ENCODE measurements at regions not wholly inside any gene's neighbourhood (a gene's known extent, or its start where the extent isn't known, plus 50 kb on each side); places are given as distances from the start of the nearest gene placed in this dataset.

- no peaks in the 10 kb centered on the region for H3K27me3 ChIP-seq (ENCODE audit: low read length)
- H3K9me2 ChIP-seq (replicated peaks; ENCODE audit: insufficient read depth, low read length) = no peaks in the 10 kb centered on the region
- H3K9ac ChIP-seq (ENCODE audit: low read length) = peak overlapping the region; percentile 50
- no peaks in the 10 kb centered on the region for H3K79me2 ChIP-seq (ENCODE audit: insufficient read depth, low read length)
- peak overlapping the region; percentile 40 for H3K4me3 ChIP-seq (ENCODE audit: insufficient read depth, low read length, poor library complexity, severe bottlenecking)
- H3K36me3 ChIP-seq (ENCODE audit: low read length) = no peaks in the 10 kb centered on the region
- peaks cover 53% of the 10 kb centered on the region for H3F3A ChIP-seq (ENCODE audit: insufficient read depth)
- H3K27ac ChIP-seq (ENCODE audit: low read depth, low read length) = peak overlapping the region; percentile 82
- H3K9me3 ChIP-seq (ENCODE audit: insufficient read depth, low read length) = no peaks in the 10 kb centered on the region
- TF ChIP-seq CTCF (IDR thresholded peaks at IDR 0.05; ENCODE audit: insufficient read depth, low read length, poor library complexity, severe bottlenecking) (no peak), EZH2phosphoT487 (conservative IDR thresholded peaks at IDR 0.05; ENCODE audit: low read length) (no peak)
- H2AFZ ChIP-seq (ENCODE audit: low read depth, low read length, severe bottlenecking) = peak overlapping the region; percentile 60
- H3K4me2 ChIP-seq (ENCODE audit: low read depth, low read length, poor library complexity, severe bottlenecking) = peak overlapping the region; percentile 68
- no peaks in the 10 kb centered on the region for H4K20me1 ChIP-seq (ENCODE audit: low read depth, low read length)
These were observed 70.1 kb upstream of the ENPP6 start for GRCh38 chr4:184287697-184288255.

GRCh38 chr4:184286358-184286757, 68.7 kb upstream of the ENPP6 start:
- H3K9ac ChIP-seq (ENCODE audit: low read length) = no peak overlapping the region
- H2AFZ ChIP-seq (ENCODE audit: low read depth, low read length, severe bottlenecking) = no peak overlapping the region

GRCh38 chr4:184284742-184285141, 67.1 kb upstream of the ENPP6 start:
- Histone ChIP-seq H4K20me1 (ENCODE audit: low read depth, low read length) (no peaks in the 10 kb centered on the region), H3K9me3 (ENCODE audit: insufficient read depth, low read length) (no peaks in the 10 kb centered on the region), H2AFZ (ENCODE audit: low read depth, low read length, severe bottlenecking) (no peak overlapping the region), H3K27ac (ENCODE audit: low read depth, low read length) (peak overlapping the region; percentile 97), H3K79me2 (ENCODE audit: insufficient read depth, low read length) (no peaks in the 10 kb centered on the region), H3K36me3 (ENCODE audit: low read length) (no peaks in the 10 kb centered on the region), H3K9ac (ENCODE audit: low read length) (peak overlapping the region; percentile 59), H3K27me3 (ENCODE audit: low read length) (no peaks in the 10 kb centered on the region), H3K4me3 (ENCODE audit: insufficient read depth, low read length, poor library complexity, severe bottlenecking) (peak overlapping the region; percentile 22), H3F3A (ENCODE audit: insufficient read depth) (peaks cover 69% of the 10 kb centered on the region), H3K4me2 (ENCODE audit: low read depth, low read length, poor library complexity, severe bottlenecking) (peak overlapping the region; percentile 75), H3K9me2 (replicated peaks; ENCODE audit: insufficient read depth, low read length) (no peaks in the 10 kb centered on the region)
- TF ChIP-seq CTCF (IDR thresholded peaks at IDR 0.05; ENCODE audit: insufficient read depth, low read length, poor library complexity, severe bottlenecking) (no peak), EZH2phosphoT487 (conservative IDR thresholded peaks at IDR 0.05; ENCODE audit: low read length) (no peak)

More at GRCh38 chr4:184286358-184286757, 68.7 kb upstream of the ENPP6 start:
- Histone ChIP-seq H3K9me2 (replicated peaks; ENCODE audit: insufficient read depth, low read length) (no peaks in the 10 kb centered on the region), H3K27me3 (ENCODE audit: low read length) (no peaks in the 10 kb centered on the region), H3K36me3 (ENCODE audit: low read length) (no peaks in the 10 kb centered on the region), H3K79me2 (ENCODE audit: insufficient read depth, low read length) (no peaks in the 10 kb centered on the region), H3K9me3 (ENCODE audit: insufficient read depth, low read length) (no peaks in the 10 kb centered on the region), H3K4me2 (ENCODE audit: low read depth, low read length, poor library complexity, severe bottlenecking) (no peak overlapping the region), H3K4me3 (ENCODE audit: insufficient read depth, low read length, poor library complexity, severe bottlenecking) (no peak overlapping the region), H4K20me1 (ENCODE audit: low read depth, low read length) (no peaks in the 10 kb centered on the region), H3F3A (ENCODE audit: insufficient read depth) (peaks cover 65% of the 10 kb centered on the region), H3K27ac (ENCODE audit: low read depth, low read length) (peak overlapping the region; percentile 97; the same call in 1 of the 2 replicates)
- TF ChIP-seq EZH2phosphoT487 (conservative IDR thresholded peaks at IDR 0.05; ENCODE audit: low read length) (no peak), CTCF (IDR thresholded peaks at IDR 0.05; ENCODE audit: insufficient read depth, low read length, poor library complexity, severe bottlenecking) (no peak)

Data from SU-DHL-6 (cell line).